HG03439 (cell line): ENCODE measurements at regions not wholly inside any gene's neighbourhood (a gene's known extent, or its start where the extent isn't known, plus 50 kb on each side); places are given as distances from the start of the nearest gene placed in this dataset.

Source experiments
- ATAC-seq: cut with Tn5 transposase; IDR thresholded peaks from one replicate; pipeline ENCODE4 v1.9.1; 2021; ENCODE audit warnings: mild to moderate bottlenecking, moderate library complexity; ENCODE audit not compliant: unreplicated experiment

GRCh38 chr3:159593927-159594605 is 394.6 kb upstream of the IL12A start:
- ATAC-seq = no peak

GRCh38 chr3:159600291-159600690 is 388.3 kb upstream of the IL12A start:
- no peak for ATAC-seq

GRCh38 chr3:159604151-159604581 is 384.5 kb upstream of the IL12A start:
- no peak for ATAC-seq

- no peak for ATAC-seq
Measured at GRCh38 chr3:159605101-159605500, 383.5 kb upstream of the IL12A start.

- no peak for ATAC-seq
Measured at GRCh38 chr3:159605776-159606175, 382.9 kb upstream of the IL12A start.

- ATAC-seq = no peak
Measured at GRCh38 chr3:159607856-159608255, 380.8 kb upstream of the IL12A start.

GRCh38 chr3:159608311-159608710 is 380.3 kb upstream of the IL12A start:
- ATAC-seq = no peak

GRCh38 chr3:159609625-159610024 is 379.0 kb upstream of the IL12A start:
- no peak for ATAC-seq

- no peak for ATAC-seq
Measured at GRCh38 chr3:159616234-159616825, 372.3 kb upstream of the IL12A start.

- no peak for ATAC-seq
Measured at GRCh38 chr3:159619341-159619885, 369.2 kb upstream of the IL12A start.

- no peak for ATAC-seq
Measured at GRCh38 chr3:159620281-159620680, 368.4 kb upstream of the IL12A start.

GRCh38 chr3:159620873-159621272 is 367.8 kb upstream of the IL12A start:
- no peak for ATAC-seq

- ATAC-seq = no peak
Measured at GRCh38 chr3:159624616-159625015, 364.0 kb upstream of the IL12A start.

- ATAC-seq = no peak
Measured at GRCh38 chr3:159625594-159625993, 363.0 kb upstream of the IL12A start.

- ATAC-seq = no peak
Measured at GRCh38 chr3:159626598-159626997, 362.0 kb upstream of the IL12A start.

- ATAC-seq = no peak
Measured at GRCh38 chr3:159627229-159627628, 361.4 kb upstream of the IL12A start.

- no peak for ATAC-seq
Measured at GRCh38 chr3:159627634-159628033, 361.0 kb upstream of the IL12A start.

- no peak for ATAC-seq
Measured at GRCh38 chr3:159629329-159630084, 359.1 kb upstream of the IL12A start.

GRCh38 chr3:159631226-159631625 is 357.4 kb upstream of the IL12A start:
- ATAC-seq = no peak

GRCh38 chr3:159632128-159632527 is 356.5 kb upstream of the IL12A start:
- ATAC-seq = no peak

- no peak for ATAC-seq
Measured at GRCh38 chr3:159632851-159633250, 355.8 kb upstream of the IL12A start.

- no peak for ATAC-seq
Measured at GRCh38 chr3:159634483-159634882, 354.2 kb upstream of the IL12A start.
